HUES48 (cell line): ENCODE measurements at regions not wholly inside any gene's neighbourhood (a gene's known extent, or its start where the extent isn't known, plus 50 kb on each side); places are given as distances from the start of the nearest gene placed in this dataset.
A peak's percentile ranks its signal among the peaks of the same experiment; 100 is the strongest.

Source experiments
- H3K27ac ChIP-seq: one replicate; pipeline ENCODE4 v1.7.0; 2013; ENCODE audit warnings: low read depth, low read length, inconsistent platforms
- H3K27me3 ChIP-seq: 2 replicates; pipeline ENCODE4 v1.6.1; 2013; ENCODE audit warnings: mild to moderate bottlenecking, low read length; ENCODE audit not compliant: control insufficient read depth, insufficient read depth
- H3K36me3 ChIP-seq: 2 replicates; pipeline ENCODE4 v1.6.1; 2013; ENCODE audit warnings: low read length; ENCODE audit not compliant: control insufficient read depth, insufficient read depth
- H3K4me1 ChIP-seq: 2 replicates; pipeline ENCODE4 v1.6.1; 2013; ENCODE audit warnings: mild to moderate bottlenecking, low read length; ENCODE audit not compliant: control insufficient read depth, insufficient read depth
- H3K4me3 ChIP-seq: 2 replicates; pipeline ENCODE4 v1.5.1; 2013; ENCODE audit warnings: mild to moderate bottlenecking, low read depth, low read length
- H3K9ac ChIP-seq: 2 replicates; pipeline ENCODE4 v1.6.1; 2013; ENCODE audit warnings: mild to moderate bottlenecking, low read depth, low read length, moderate library complexity
- H3K9me3 ChIP-seq: 2 replicates; pipeline ENCODE4 v1.6.1; 2013; ENCODE audit warnings: low read length; ENCODE audit not compliant: control insufficient read depth, insufficient read depth

DNA sequence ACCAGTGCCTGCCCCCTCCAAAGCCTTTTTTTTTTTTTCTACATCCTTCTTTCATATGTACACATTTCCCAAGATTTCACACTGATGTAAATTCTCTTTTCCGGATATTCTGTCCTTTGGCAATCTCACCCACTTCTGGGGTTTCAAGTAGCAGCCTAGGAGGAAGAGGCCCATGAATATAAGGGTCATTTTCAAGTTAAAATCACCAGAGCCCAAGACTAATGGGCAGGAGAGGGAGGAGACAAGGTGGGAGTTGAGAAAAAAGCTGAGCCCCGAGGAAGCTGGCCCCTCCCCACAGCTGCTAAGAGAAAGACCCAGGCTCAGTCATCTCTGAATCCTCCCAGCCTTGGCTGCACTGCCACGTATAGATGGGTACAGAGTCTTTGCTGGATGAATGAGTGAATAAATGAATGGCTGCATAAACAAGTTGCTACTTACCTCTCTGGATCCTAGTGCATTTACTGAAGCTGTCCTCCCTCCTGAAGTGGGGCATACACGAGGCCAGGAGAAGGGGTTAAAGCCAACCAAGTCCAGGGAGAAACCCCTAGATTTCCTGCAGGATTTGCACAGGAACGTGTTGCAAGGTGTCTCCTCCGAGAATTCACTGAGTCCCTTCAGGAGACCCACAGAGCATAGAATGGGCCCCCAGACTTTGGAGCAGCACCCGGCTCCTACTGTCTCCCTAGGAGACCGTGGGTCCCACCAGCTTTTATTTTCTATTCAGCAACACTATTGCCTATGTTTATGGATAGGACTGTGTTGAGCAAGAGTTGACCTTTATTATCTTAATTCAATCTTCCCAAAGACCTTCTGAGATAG lies 100.8 kb upstream of the LIPC start:
- Histone ChIP-seq H3K9me3 (no peaks in the 10 kb centered on the region), H3K27ac (peak overlapping the region; percentile 88), H3K36me3 (no peaks in the 10 kb centered on the region), H3K4me1 (peaks cover 31% of the 10 kb centered on the region), H3K9ac (no peak overlapping the region), H3K4me3 (no peak overlapping the region), H3K27me3 (no peaks in the 10 kb centered on the region)

DNA sequence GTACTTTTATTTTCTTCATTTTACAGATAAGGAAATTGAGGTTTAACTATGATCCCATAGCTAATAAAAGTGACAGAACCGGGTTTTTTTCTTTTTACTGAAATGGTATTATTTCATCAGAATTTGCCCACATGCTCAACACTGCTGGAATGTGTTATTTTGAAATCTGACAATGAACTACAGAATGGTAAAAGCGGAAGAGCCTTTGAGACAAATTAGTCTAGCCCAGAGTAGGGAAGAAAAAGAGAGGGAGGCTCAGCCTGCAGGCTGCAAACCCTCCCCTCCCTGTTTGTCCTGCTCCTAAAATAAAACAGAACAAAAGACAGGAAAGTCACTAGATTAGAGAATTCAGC lies 100.3 kb upstream of the LIPC start:
- no peaks in the 10 kb centered on the region for H3K9me3 ChIP-seq
- no peaks in the 10 kb centered on the region for H3K27me3 ChIP-seq
- no peaks in the 10 kb centered on the region for H3K36me3 ChIP-seq
- H3K4me3 ChIP-seq = no peak overlapping the region
- H3K9ac ChIP-seq = no peak overlapping the region
- peaks cover 31% of the 10 kb centered on the region for H3K4me1 ChIP-seq
- peak overlapping the region; percentile 88 for H3K27ac ChIP-seq

DNA sequence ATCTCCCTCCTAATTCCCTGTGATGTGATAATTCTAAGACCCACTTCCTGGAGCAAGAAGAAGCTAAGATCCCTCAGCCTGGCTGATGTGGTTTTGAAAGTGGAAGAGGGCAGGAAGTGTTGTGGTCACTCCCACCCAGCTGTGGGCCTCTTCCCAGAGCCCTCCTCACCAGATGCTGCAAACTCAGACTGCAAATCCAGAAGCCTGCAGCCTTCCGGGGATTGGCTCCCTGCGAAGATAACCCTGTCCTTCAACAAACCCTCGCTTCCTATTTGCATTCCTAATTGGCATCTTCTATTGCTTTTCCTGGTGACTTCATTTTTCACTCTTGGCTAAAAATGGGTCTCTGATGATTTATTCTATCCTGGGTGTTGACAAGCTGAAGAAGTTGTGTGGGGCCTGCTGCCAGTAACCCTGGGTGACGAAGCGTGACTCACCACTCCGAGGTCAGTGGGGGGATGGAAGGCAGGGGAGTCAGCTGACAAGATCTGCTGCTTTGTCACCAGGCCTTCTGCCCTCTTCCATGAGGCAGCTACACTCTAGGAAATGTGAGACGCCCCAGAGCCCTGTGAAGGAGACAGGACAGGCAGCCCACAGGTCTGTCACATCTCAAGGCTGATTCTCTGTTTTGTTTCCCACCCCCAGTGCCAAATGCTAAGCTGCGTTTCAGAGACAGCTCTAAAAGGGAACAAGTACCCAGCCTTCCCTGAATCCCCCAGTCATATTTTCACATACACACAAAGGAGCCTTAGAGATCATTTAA lies 99.7 kb upstream of the LIPC start:
- no peaks in the 10 kb centered on the region for H3K27me3 ChIP-seq
- no peaks in the 10 kb centered on the region for H3K36me3 ChIP-seq
- H3K27ac ChIP-seq = peak overlapping the region; percentile 88
- peaks cover 31% of the 10 kb centered on the region for H3K4me1 ChIP-seq
- H3K9ac ChIP-seq = no peak overlapping the region
- H3K9me3 ChIP-seq = no peaks in the 10 kb centered on the region
- H3K4me3 ChIP-seq = no peak overlapping the region

DNA sequence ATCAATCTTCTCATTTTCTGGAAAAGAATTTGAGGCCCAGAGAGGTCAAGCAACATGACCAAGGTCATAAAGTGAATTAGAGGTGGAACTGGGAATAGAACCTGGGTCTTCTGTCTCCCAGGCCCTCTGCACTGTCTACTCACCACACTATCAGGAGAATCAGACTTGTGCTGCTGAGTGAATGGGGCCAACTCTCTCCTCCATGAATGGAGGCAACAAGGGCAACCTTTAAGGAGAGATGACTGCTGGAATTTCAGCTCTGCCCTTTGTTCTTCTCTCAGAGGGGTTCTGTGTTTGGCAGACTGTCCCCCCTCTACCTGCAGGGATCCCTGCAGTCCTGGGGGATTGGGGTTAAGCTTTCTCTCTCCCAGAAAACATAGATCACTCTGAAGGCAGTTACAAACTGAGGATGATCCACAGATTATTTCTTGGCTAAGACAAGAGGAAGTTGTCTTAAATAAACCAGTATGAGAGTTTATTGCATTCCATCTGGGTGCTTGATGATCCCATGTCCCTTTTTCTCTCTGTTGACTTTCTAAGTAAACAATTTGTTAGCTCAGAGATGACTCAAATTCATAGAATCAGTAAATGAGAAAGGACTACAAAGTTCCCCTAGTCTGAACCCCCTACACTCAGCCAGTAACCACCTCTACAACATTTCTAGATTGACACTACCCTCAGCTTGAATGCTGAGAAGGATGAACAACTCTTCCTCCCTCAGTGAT lies 99.0 kb upstream of the LIPC start:
- Histone ChIP-seq H3K27ac (peak overlapping the region; percentile 88), H3K9me3 (no peaks in the 10 kb centered on the region), H3K4me3 (no peak overlapping the region), H3K36me3 (no peaks in the 10 kb centered on the region), H3K4me1 (peaks cover 31% of the 10 kb centered on the region), H3K9ac (no peak overlapping the region), H3K27me3 (no peaks in the 10 kb centered on the region)

DNA sequence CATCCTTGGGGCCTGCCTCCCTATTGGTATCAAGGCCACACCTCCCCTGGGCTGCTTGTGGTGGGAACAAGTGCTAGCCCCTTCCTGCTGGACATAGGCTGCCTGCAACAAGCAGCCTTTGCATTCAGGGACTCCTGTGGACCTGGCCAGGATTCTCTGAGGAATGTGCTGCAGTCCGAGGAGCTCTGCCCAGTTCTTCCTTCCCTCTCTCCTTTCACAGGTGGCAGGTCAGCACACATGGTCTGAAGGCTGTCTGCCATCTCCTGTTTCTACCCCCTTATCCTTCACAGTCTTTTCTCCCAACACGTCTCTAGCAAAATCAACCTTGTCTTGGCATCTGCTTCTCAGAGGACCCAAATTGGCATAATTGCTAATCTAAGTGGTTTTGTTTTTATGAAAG lies 97.0 kb upstream of the LIPC start:
- H3K9me3 ChIP-seq = no peaks in the 10 kb centered on the region
- H3K4me1 ChIP-seq = peaks cover 31% of the 10 kb centered on the region
- H3K27ac ChIP-seq = no peak overlapping the region
- no peaks in the 10 kb centered on the region for H3K36me3 ChIP-seq
- no peaks in the 10 kb centered on the region for H3K27me3 ChIP-seq
- H3K9ac ChIP-seq = no peak overlapping the region
- H3K4me3 ChIP-seq = no peak overlapping the region

DNA sequence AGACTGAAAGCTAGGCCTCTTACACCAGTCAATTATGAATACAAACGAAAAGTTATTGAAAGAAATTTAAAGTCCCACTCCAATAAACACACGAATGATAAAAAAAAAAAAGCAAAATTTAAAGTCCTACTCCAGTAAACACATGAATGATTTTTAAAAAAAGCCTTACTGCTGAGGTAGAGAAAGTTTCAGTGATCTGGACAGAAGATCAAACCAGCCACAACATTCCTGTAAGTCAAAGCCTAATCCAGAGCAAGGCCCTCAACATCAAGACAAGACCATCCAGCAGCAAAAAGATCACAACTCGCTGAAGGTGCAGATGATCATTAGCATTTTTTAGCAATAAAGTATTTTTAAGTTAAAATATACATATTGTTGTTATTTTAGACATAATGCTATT lies 95.6 kb upstream of the LIPC start:
- Histone ChIP-seq H3K9ac (no peak overlapping the region), H3K27me3 (no peaks in the 10 kb centered on the region), H3K9me3 (no peaks in the 10 kb centered on the region), H3K4me3 (no peak overlapping the region), H3K4me1 (peaks cover 18% of the 10 kb centered on the region), H3K36me3 (no peaks in the 10 kb centered on the region), H3K27ac (no peak overlapping the region)

DNA sequence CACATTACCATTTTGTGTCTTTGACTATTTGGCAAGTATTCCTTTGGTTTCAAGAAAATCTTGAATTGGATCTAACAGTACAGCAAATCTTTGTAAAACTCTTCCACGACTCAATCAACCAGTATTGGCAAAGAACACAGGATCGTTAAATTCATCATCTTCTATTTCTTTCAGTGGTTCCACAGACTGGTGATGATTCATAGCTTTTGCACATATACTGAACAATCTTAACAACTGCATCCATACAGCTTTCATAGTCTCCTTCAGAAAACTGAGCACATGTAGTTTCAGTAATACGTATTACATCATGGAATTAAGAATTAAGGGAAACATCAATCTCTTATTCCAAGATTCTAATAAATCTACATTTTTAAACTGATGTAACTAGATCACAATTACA lies 91.6 kb upstream of the LIPC start:
- H3K27me3 ChIP-seq = no peaks in the 10 kb centered on the region
- H3K4me1 ChIP-seq = 0 out of 2 replicates have a peak, but pooled peaks cover 15% of the 10 kb centered on the region
- H3K9me3 ChIP-seq = no peaks in the 10 kb centered on the region
- H3K36me3 ChIP-seq = no peaks in the 10 kb centered on the region
- no peak overlapping the region for H3K9ac ChIP-seq
- no peak overlapping the region for H3K4me3 ChIP-seq
- H3K27ac ChIP-seq = no peak overlapping the region

DNA sequence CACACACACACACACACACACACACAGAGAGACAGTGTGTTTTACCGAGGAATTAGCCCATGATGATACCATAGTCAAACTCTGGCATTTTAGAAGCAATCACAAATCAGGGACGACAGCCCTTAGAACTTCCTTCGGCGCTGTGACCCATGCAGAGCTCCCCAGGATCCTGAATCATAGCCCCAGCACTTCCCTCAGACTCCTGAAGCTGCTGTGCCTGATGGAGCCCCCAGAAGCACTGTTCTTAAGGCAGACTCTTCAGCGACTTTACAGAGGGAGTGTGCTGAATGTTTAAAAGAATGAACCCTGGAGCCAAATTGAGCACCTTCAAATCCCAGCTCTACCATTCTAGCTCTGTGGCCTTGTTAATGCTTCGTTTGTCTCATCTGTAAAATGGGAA lies 89.3 kb upstream of the LIPC start:
- Histone ChIP-seq H3K4me3 (no peak overlapping the region), H3K27ac (no peak overlapping the region), H3K4me1 (0 out of 2 replicates have a peak, but pooled peaks cover 15% of the 10 kb centered on the region), H3K36me3 (no peaks in the 10 kb centered on the region), H3K9ac (no peak overlapping the region), H3K9me3 (no peaks in the 10 kb centered on the region), H3K27me3 (no peaks in the 10 kb centered on the region)

DNA sequence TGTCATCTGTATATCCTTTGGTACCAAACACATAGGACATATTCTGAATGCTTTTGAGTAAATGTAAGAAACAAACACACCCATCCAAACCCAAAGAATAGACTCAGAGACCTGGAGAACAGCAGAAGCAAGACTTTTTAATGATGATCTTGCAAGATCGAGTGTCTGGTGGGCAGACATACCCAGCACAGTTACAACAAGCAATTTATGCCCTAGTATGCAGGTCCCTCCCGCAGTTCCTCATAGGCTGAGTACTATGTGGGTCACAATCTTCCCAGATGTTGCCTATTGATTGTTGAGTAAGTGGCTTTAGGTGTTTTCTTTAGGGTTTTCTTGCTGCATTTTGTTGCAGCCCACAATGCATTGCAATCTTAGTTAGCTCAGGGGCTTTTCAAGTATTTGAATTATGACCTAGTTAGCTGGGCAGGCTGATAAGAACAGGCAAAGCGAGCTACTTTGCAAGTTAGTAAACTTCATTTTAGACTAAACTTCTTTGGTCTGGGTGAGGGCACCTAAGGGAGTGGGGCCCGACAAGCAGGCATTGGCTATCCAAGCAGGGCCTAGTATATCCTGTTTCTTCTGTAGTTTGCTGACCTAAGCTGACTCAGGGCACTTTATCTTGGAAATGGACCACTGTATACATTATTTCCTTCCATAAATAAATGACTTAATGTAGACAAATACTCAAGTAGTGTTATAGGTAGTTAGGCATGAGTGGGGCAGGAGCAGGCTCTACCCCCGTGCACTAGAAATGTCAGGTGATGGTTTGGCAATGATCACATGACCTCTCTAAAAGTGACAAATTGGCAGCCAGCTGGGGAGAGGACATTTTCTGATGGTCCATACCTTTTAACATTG lies 87.3 kb upstream of the LIPC start:
- no peaks in the 10 kb centered on the region for H3K9me3 ChIP-seq
- no peaks in the 10 kb centered on the region for H3K36me3 ChIP-seq
- H3K27ac ChIP-seq = no peak overlapping the region

DNA sequence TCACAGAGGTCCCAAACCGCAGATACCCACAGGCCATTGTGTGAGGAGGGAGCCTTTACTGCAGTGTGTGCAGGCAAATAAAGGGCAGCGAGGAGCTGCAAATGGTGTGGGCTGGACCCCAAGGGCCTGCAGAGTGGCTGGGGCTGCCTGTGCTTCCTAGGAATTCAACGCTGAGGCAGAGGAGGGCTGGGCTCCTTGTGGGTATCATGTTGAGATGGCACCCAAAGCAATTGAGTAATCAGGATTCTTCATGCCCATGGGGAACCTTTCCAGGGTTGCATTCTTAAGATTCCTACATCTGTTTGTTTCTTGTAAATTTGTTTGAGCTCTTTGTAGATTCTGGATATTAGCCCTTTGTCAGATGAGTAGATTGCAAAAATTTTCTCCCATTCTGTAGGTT lies 85.4 kb upstream of the LIPC start:
- H3K27me3 ChIP-seq = no peaks in the 10 kb centered on the region
- no peak overlapping the region for H3K9ac ChIP-seq
- no peaks in the 10 kb centered on the region for H3K36me3 ChIP-seq
- H3K4me1 ChIP-seq = 0 out of 2 replicates have a peak, but pooled peaks cover 15% of the 10 kb centered on the region
- no peak overlapping the region for H3K27ac ChIP-seq
- H3K9me3 ChIP-seq = no peaks in the 10 kb centered on the region
- no peak overlapping the region for H3K4me3 ChIP-seq

More for the DNA sequence above, 87.3 kb upstream of the LIPC start:
- Histone ChIP-seq H3K9ac (no peak overlapping the region), H3K4me1 (0 out of 2 replicates have a peak, but pooled peaks cover 15% of the 10 kb centered on the region), H3K4me3 (no peak overlapping the region), H3K27me3 (no peaks in the 10 kb centered on the region)
